WTC11 (cell line): ENCODE measurements at regions not wholly inside any gene's neighbourhood (a gene's known extent, or its start where the extent isn't known, plus 50 kb on each side); places are given as distances from the start of the nearest gene placed in this dataset.

ENCODE experiments used
- ATAC-seq: fragments of 200-7000 bp; cut with Tn5 transposase; 2 replicates; pipeline ENCODE4 v1.10.0; 2021; ENCODE audit warnings: mild to moderate bottlenecking, moderate library complexity
- CTCF ChIA-PET: fragments of 300-600 bp; sonication (Branson Sonifier 250); formaldehyde crosslinking; loops from one replicate; lab custom pipeline; 2021; ENCODE audit warnings: antibody characterized with exemption; lab: Charles Lee
- POLR2A ChIA-PET: fragments of 350-600 bp; sonication (Branson Sonifier 250); formaldehyde crosslinking; loops from one replicate; lab custom pipeline; 2021; ENCODE audit warnings: antibody characterized with exemption; lab: Charles Lee
- DNase-seq: peaks from one replicate; pipeline ENCODE4 v3.0.0; 2021; ENCODE audit warnings: low spot score
- H3K27ac Mint-ChIP-seq: 2 replicates; pipeline ENCODE4 v1.8.0; 2021; ENCODE audit warnings: mixed read lengths
- H3K27me3 Mint-ChIP-seq: 2 replicates; pipeline ENCODE4 v1.8.0; 2021; ENCODE audit warnings: low read depth, mild to moderate bottlenecking, moderate library complexity, mixed read lengths
- H3K36me3 Mint-ChIP-seq: 2 replicates; pipeline ENCODE4 v1.8.0; 2021; ENCODE audit warnings: mixed read lengths
- H3K4me1 Mint-ChIP-seq: 2 replicates; pipeline ENCODE4 v1.8.0; 2022; ENCODE audit warnings: mixed read lengths
- H3K4me3 Mint-ChIP-seq: 2 replicates; pipeline ENCODE4 v1.8.0; 2021; ENCODE audit warnings: mild to moderate bottlenecking, moderate library complexity, mixed read lengths
- H3K9me3 Mint-ChIP-seq: 2 replicates; pipeline ENCODE4 v1.8.0; 2021; ENCODE audit warnings: mixed read lengths
- AR ChIP-seq: fragments of 250-450 bp; sonication (Bioruptor Pico); IDR thresholded peaks from 2 replicates; pipeline ENCODE4 v1.9.0; 2021; ENCODE audit warnings: mild to moderate bottlenecking
- ATF3 ChIP-seq: sonication (generic); formaldehyde crosslinking; conservative IDR thresholded peaks from 2 replicates; pipeline ENCODE4 v1.8.1; 2022; ENCODE audit warnings: mild to moderate bottlenecking, missing genetic modification reagents
- E2F1 ChIP-seq: sonication (generic); formaldehyde crosslinking; IDR thresholded peaks from 2 replicates; pipeline ENCODE4 v1.8.0; 2022; ENCODE audit warnings: mild to moderate bottlenecking, missing genetic modification reagents
- ELF4 ChIP-seq: sonication (generic); formaldehyde crosslinking; IDR thresholded peaks from 2 replicates; pipeline ENCODE4 v1.8.1; 2022; ENCODE audit warnings: low read depth, mild to moderate bottlenecking, moderate library complexity, missing genetic modification reagents
- ERG ChIP-seq: fragments of 250-450 bp; sonication (Bioruptor Pico); IDR thresholded peaks from 2 replicates; pipeline ENCODE4 v1.8.0; 2021; ENCODE audit warnings: mild to moderate bottlenecking
- ESRRA ChIP-seq: sonication (generic); formaldehyde crosslinking; IDR thresholded peaks from 2 replicates; pipeline ENCODE4 v1.8.1; 2022; ENCODE audit warnings: mild to moderate bottlenecking, missing genetic modification reagents, borderline replicate concordance
- FOXK1 ChIP-seq: sonication (generic); formaldehyde crosslinking; IDR thresholded peaks from 2 replicates; pipeline ENCODE4 v1.8.0; 2022; ENCODE audit warnings: mild to moderate bottlenecking, moderate library complexity, missing genetic modification reagents
- GABPB1 ChIP-seq: sonication (generic); formaldehyde crosslinking; IDR thresholded peaks from 2 replicates; pipeline ENCODE4 v1.8.1; 2023; ENCODE audit warnings: mild to moderate bottlenecking, missing genetic modification reagents
- GTF2I ChIP-seq: fragments of 250-450 bp; sonication (Bioruptor Pico); conservative IDR thresholded peaks from 2 replicates; pipeline ENCODE4 v1.4.0; 2021; ENCODE audit warnings: mild to moderate bottlenecking
- IRF1 ChIP-seq: sonication (generic); formaldehyde crosslinking; IDR thresholded peaks from 2 replicates; pipeline ENCODE4 v1.8.0; 2023; ENCODE audit warnings: missing genetic modification reagents
- KAT7 ChIP-seq: sonication (generic); formaldehyde crosslinking; IDR thresholded peaks from 2 replicates; pipeline ENCODE4 v1.8.1; 2023; ENCODE audit warnings: missing genetic modification reagents, mild to moderate bottlenecking, borderline replicate concordance
- MLX ChIP-seq: sonication (generic); formaldehyde crosslinking; IDR thresholded peaks from 2 replicates; pipeline ENCODE4 v1.8.1; 2023; ENCODE audit warnings: mild to moderate bottlenecking, missing genetic modification reagents, moderate library complexity
- MYBL2 ChIP-seq: sonication (generic); formaldehyde crosslinking; IDR thresholded peaks from 2 replicates; pipeline ENCODE4 v1.8.1; 2023; ENCODE audit warnings: mild to moderate bottlenecking, moderate library complexity, missing genetic modification reagents
- PREB ChIP-seq: sonication (generic); formaldehyde crosslinking; IDR thresholded peaks from 2 replicates; pipeline ENCODE4 v1.8.1; 2022; ENCODE audit warnings: mild to moderate bottlenecking, missing genetic modification reagents, moderate library complexity, borderline replicate concordance
- PRRX2 ChIP-seq: fragments of 250-450 bp; sonication (Bioruptor Pico); IDR thresholded peaks from 2 replicates; pipeline ENCODE4 v1.8.0; 2021; ENCODE audit warnings: mild to moderate bottlenecking
- STAT6 ChIP-seq: sonication (generic); formaldehyde crosslinking; conservative IDR thresholded peaks from 2 replicates; pipeline ENCODE4 v1.8.1; 2023; ENCODE audit warnings: mild to moderate bottlenecking, low read depth, missing genetic modification reagents, moderate library complexity
- TEAD4 ChIP-seq: sonication (generic); formaldehyde crosslinking; IDR thresholded peaks from 2 replicates; pipeline ENCODE4 v1.8.0; 2022; ENCODE audit warnings: mild to moderate bottlenecking, missing genetic modification reagents
- ZNF121 ChIP-seq: sonication (generic); formaldehyde crosslinking; IDR thresholded peaks from 2 replicates; pipeline ENCODE4 v1.8.0; 2023; ENCODE audit warnings: missing genetic modification reagents
- ZNF281 ChIP-seq: sonication (generic); formaldehyde crosslinking; IDR thresholded peaks from 2 replicates; pipeline ENCODE4 v1.8.0; 2023; ENCODE audit warnings: mild to moderate bottlenecking, missing genetic modification reagents

- ChIA-PET CTCF (no interaction called here), POLR2A (no interaction called here)
- Mint-ChIP-seq H3K27ac (no peak overlapping the region), H3K9me3 (no peaks in the 10 kb centered on the region), H3K4me3 (no peak overlapping the region), H3K4me1 (peaks cover 6% of the 10 kb centered on the region; the same call in 1 of the 2 replicates), H3K36me3 (no peaks in the 10 kb centered on the region), H3K27me3 (no peaks in the 10 kb centered on the region)
- ATAC-seq (no peak), DNase-seq (no peak)
- TF ChIP-seq TEAD4 (no peak), ZNF121 (no peak), E2F1 (CRISPR knock-in tag) (no peak), ATF3 (CRISPR knock-in tag) (no peak), ESRRA (no peak), MYBL2 (CRISPR knock-in tag) (no peak), IRF1 (CRISPR knock-in tag) (no peak), GTF2I (CRISPR knock-in tag) (no peak), PREB (CRISPR knock-in tag) (no peak), KAT7 (no peak), ELF4 (CRISPR knock-in tag) (no peak), FOXK1 (CRISPR knock-in tag) (no peak), AR (CRISPR knock-in tag) (no peak), GABPB1 (no peak)
These were observed 500.3 kb downstream of the ARHGEF28 start for GRCh38 chr5:74126294-74126693.

- CTCF ChIA-PET = no interaction called here
- no peaks in the 10 kb centered on the region for H3K36me3 Mint-ChIP-seq
- no peak overlapping the region for H3K27ac Mint-ChIP-seq
- ATAC-seq (no peak), DNase-seq (no peak)
- H3K4me1 Mint-ChIP-seq = peaks cover 6% of the 10 kb centered on the region; the same call in 1 of the 2 replicates
- peaks cover 9% of the 10 kb centered on the region; the same call in 1 of the 2 replicates for H3K9me3 Mint-ChIP-seq
- H3K4me3 Mint-ChIP-seq = no peak overlapping the region
- H3K27me3 Mint-ChIP-seq = no peaks in the 10 kb centered on the region
- TF ChIP-seq ERG (CRISPR knock-in tag) = no peak
- TF ChIP-seq, all 79 proteins: peak for 0
- POLR2A ChIA-PET = no interaction called here
These were observed 498.8 kb downstream of the ARHGEF28 start for GRCh38 chr5:74124826-74125225.

- DNase-seq (no peak), ATAC-seq (no peak)
- Mint-ChIP-seq H3K36me3 (no peaks in the 10 kb centered on the region; the same call in 1 of the 2 replicates), H3K4me3 (no peak overlapping the region), H3K9me3 (peaks cover 12% of the 10 kb centered on the region; the same call in 1 of the 2 replicates), H3K27ac (no peak overlapping the region), H3K27me3 (no peaks in the 10 kb centered on the region), H3K4me1 (peaks cover 6% of the 10 kb centered on the region; the same call in 1 of the 2 replicates)
- ChIA-PET CTCF (no interaction called here), POLR2A (no interaction called here)
- TF ChIP-seq STAT6 (no peak), ZNF281 (CRISPR knock-in tag) (no peak), MLX (CRISPR knock-in tag) (no peak), PRRX2 (CRISPR knock-in tag) (no peak)
These were observed 497.9 kb downstream of the ARHGEF28 start for GRCh38 chr5:74123929-74124328.
